SH-SY5Y (cell line): ENCODE measurements at regions not wholly inside any gene's neighbourhood (a gene's known extent, or its start where the extent isn't known, plus 50 kb on each side); places are given as distances from the start of the nearest gene placed in this dataset.

Experiments used
- GATA2 ChIP-seq: IDR thresholded peaks from 2 replicates; pipeline ENCODE4 v1.6.1; 2011; ENCODE audit warnings: mild to moderate bottlenecking, low read depth, low read length
- GATA3 ChIP-seq: IDR thresholded peaks from 2 replicates; pipeline ENCODE4 v1.6.1; 2011; ENCODE audit warnings: low read depth, mild to moderate bottlenecking, low read length, moderate library complexity

DNA sequence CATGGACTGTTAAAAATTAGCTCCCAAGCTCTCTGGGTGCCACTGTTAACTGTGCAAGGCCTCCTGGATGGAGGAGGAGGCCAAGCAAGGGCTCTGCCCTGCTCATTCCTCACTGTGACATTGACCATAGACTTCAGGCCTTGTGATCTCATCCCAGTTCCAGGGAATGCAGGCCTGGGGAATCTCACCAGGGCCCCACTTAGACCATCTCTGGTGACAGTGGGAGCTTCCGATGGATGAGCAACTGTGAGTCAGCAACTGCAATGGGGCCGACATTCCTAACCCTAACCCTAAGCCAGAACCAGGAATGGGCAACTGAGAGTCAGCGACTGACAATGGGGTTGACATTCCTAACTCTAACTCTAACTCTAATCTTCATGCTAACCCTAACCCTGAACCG is 50.4 kb upstream of the MSMB start:
- TF ChIP-seq GATA3 (no peak), GATA2 (no peak)

DNA sequence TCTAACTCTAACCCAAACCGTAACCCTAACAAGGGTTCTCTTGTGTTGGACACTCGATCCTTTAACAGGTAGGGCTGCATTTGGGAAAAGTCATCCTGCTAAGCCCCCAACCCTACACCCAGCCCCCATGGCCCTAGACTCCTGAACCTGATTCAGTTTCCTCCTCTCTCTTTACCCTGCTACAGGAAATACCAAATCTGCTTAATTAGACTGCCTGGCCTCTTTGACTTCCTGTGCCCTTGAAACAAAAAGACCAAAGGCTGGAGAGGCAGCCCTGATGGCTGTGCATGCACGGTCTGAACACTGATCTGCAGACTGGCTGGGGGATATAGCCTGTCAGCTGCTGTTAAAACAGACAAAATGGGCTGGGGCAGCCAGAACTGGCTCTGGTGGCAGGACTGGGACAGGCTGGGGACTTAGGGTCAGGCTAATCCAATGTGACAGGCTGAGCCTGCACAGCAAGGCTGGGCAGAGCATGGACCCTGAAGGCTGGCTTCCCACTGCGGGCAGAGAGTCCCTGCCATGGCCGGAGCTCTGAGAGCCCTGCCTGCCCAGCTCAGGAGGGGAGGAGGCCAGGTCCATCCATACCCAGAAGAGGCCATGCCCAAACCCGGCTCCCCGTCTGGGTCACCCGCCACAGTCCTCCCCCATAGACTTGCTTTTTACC is 51.0 kb upstream of the MSMB start:
- TF ChIP-seq GATA3 (no peak), GATA2 (no peak)

DNA sequence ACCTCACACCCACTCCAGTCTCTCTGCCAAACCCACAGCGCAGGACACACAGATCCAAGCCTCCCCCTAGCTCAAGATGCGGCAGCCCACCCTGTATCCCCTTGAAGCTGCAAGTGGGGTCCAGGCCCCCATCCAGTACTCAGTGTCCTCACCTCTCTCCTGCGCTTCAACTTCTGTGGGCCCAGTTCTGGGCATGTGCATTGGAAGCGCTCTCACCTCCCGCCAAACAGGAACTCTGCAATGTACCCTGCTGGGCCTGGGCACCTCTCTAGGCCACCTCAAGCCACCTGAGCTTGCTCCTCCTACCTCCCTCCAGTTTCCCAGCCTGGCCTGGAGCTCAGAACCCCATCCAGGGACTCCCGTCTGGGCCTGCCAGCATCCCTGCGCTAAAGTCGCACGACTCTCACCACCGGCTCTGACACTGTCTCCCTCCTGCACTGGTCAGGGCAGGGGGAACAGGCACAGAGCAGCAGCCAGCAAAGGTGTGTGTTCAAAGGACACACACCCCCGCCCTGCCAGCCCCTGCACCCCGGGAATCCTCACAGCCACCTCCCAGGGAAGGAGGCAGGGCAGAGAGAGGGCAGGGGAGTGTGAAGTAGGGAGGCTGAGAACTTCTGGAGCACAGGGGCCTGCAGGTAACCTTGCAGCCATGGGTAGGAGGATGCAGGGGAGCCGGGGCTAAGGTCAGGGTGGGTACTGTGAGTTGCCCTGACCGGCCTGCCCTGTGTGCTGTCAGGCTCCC is 51.7 kb upstream of the MSMB start:
- TF ChIP-seq GATA3, result no peak
- no peak for TF ChIP-seq GATA2

GRCh38 chr10:46098386-46098785 is 52.3 kb upstream of the MSMB start:
- TF ChIP-seq GATA3 (no peak), GATA2 (no peak)

DNA sequence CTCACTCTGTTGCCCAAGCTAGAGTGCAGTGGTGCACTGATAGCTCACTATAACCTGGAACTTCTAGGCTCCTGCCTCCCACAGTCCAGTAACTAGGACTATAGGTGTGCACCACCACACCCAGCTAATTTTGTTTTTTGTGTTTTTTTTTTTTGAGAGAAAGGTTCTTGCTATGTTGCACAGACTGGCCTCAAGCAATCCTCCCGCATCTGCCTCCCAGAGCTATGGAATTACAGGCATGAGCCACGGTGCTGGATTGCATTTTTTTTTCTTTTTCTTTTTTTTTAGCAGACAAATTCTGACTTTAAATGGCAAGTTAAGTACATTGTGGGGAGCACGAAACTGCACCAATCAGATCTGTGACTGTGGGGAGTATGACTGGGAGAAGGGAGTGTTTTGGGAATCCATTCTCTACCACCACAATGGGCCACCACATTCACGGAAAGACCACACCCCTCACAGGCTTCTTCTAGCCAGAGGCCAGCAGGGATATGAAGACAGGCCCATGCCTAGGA is 58.1 kb upstream of the MSMB start:
- no peak for TF ChIP-seq GATA3
- TF ChIP-seq GATA2, result no peak

DNA sequence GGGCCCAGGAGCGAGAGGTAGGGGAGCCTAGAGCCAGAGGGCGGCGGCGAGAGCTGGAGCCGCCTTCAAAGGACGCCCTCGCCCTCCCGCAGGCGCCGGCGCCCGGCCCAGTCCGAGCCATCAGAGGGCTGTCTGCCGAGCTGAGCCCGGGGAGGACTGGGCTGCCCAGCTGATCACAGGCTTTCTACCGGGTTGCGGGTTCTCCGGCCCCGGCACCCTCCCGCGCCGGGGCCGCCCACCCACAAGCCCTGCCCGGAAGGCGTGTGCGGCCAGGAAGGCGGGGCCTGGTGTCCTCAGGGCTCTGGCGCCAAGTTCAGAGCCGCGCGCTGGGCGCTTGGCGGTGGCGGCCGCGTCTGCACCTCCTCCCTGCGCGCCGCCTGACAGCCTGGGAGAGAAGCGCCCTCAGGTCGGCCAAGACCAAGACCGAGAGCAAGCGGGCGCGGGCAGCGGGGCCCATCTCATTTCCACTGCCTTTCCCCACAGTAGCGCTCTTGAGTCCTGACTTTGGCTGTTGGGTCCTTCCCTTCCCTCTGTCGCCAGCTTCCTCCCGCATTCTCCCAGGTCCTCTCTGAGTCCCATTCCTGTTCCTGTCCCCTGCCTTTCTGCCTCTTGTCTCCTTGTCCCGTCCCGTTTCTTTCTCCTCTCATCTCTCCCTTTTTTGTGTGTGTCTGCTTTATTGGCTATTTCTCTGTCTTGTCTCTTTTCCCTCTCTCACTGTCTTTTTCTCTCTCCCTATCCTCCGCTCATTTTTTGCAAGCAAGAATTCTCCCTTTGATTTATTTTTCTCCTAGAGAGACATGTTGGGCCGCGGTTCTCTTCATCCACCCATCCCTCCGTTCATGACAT is 60.6 kb upstream of the MSMB start:
- TF ChIP-seq GATA3 (no peak), GATA2 (no peak; the same call in 1 of the 2 replicates)

DNA sequence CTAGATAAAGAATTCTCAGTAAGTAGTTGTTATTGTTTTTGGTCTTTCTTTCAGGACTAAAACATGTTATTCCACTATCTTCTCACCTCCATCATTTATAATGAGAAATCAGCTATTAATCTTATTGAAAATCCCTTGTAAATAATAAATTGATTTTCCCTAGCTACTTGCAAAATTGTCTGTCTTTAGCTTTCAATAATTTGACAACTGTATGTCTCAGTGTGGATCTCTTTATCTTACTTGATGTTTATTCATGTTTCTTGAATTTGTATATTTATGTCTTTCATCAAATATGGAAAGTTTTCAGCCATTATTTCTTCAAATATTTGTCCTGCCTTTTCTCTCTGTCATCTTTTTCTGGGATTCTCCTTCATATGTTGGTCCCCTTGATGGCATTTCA is 117.1 kb upstream of the ANTXRL start:
- TF ChIP-seq GATA2 (no peak), GATA3 (no peak)

DNA sequence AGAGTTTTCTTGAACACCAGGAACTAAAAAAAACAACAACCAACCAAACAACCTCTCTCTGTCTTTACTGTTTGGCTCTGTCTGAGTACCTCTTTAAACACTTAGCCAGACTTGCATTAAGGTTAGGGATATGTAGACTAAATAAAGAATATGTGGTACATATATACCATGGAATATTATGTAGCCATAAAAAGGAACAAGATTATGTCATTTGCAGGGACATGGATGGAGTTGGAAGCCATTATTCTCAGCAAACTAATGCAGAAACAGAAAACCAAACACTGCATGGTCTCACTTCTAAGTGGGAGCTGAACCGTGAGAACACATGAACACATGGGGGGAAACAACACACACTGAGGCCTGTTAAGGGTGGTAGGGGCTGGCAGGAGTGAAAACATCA is 116.0 kb upstream of the ANTXRL start:
- TF ChIP-seq GATA2 (no peak), GATA3 (no peak)

GRCh38 chr10:46171661-46172060 is 115.1 kb upstream of the ANTXRL start:
- TF ChIP-seq GATA3 (no peak), GATA2 (no peak)

- no peak for TF ChIP-seq GATA3
- TF ChIP-seq GATA2, result no peak
Measured at GRCh38 chr10:46175296-46175695, 111.5 kb upstream of the ANTXRL start.

GRCh38 chr10:46175831-46176230 is 111.0 kb upstream of the ANTXRL start:
- TF ChIP-seq GATA3 (no peak), GATA2 (no peak)

DNA sequence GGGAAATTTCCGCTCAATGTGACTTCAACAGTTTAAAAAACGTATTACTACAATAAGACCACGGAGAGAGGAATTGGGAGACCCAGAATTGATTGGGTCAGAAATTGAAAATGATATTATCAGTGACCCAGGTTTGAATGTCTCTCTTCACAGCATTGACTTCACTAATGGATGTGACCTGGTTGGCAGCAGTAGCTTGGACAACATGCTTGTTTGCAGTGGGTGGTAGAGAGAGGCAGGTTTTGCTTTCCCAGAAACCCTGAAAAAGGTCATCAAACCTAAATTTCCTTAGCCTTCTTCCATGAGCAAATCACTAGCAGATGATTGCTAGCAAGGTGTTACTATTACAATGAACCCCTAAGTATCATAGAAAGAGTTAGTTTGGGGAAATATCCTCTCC is 89.7 kb upstream of the ANTXRL start:
- TF ChIP-seq GATA3, result no peak
- TF ChIP-seq GATA2, result no peak

GRCh38 chr10:46198516-46198915 is 88.3 kb upstream of the ANTXRL start:
- TF ChIP-seq GATA3 (no peak), GATA2 (no peak)

- no peak for TF ChIP-seq GATA3
Measured at GRCh38 chr10:46215426-46215825, 71.4 kb upstream of the ANTXRL start.
